Suprapubic skin (tissue), 4 donors: ENCODE measurements at regions not wholly inside any gene's neighbourhood (a gene's known extent, or its start where the extent isn't known, plus 50 kb on each side); places are given as distances from the start of the nearest gene placed in this dataset.

Experiments
- DNase-seq, 2 donors: peaks; one replicate each; pipeline ENCODE4 v3.0.0-alpha.2; 2019; ENCODE audit warnings: low spot score in 2 of 2
- H3K27ac ChIP-seq: fragments of 200-600 bp; sonication (generic); one replicate; pipeline ENCODE4 v1.5.1; 2019
- H3K27me3 ChIP-seq: fragments of 200-600 bp; sonication (generic); one replicate; pipeline ENCODE4 v1.5.1; 2019
- H3K36me3 ChIP-seq: fragments of 200-600 bp; sonication (generic); one replicate; pipeline ENCODE4 v1.5.1; 2019
- H3K4me1 ChIP-seq: fragments of 200-600 bp; sonication (generic); one replicate; pipeline ENCODE4 v1.5.1; 2019
- H3K4me3 ChIP-seq: fragments of 200-600 bp; sonication (generic); one replicate; pipeline ENCODE4 v1.5.1; 2019; ENCODE audit warnings: mild to moderate bottlenecking
- H3K9me3 ChIP-seq: fragments of 200-600 bp; sonication (generic); one replicate; pipeline ENCODE4 v1.5.1; 2019
- EP300 ChIP-seq: sonication (generic); formaldehyde crosslinking; IDR thresholded peaks from one replicate; pipeline ENCODE4 v1.6.1; 2017; ENCODE audit warnings: antibody characterized with exemption
- POLR2A ChIP-seq, 2 donors: fragments of 450-650 bp; IDR thresholded peaks; one replicate each; pipeline ENCODE4 v1.6.1; 2017; ENCODE audit warnings: antibody characterized with exemption in 2 of 2, mild to moderate bottlenecking in 2 of 2, moderate library complexity in 2 of 2
- POLR2AphosphoS5 ChIP-seq, 3 donors: sonication (generic); formaldehyde crosslinking; IDR thresholded peaks; one replicate each; pipeline ENCODE4 v1.6.1; 2017; ENCODE audit warnings: antibody characterized with exemption in 3 of 3
- WGBS: methylation state at CpG from one replicate; pipeline ENCODE4 v1.1.5; 2018; 5-methylcytosine and 5-hydroxymethylcytosine counted together
- TF ChIP-seq, protein P1 (sequence below), 2 donors: fragments of 200-600 bp in 1 of 2; fragments of 450-650 bp in 1 of 2; sonication (generic) in 1 of 2; IDR thresholded peaks; one replicate each; pipeline ENCODE4 v1.5.1; 2016 to 2019; ENCODE audit warnings: antibody characterized with exemption in 2 of 2, mild to moderate bottlenecking in 1 of 2, moderate library complexity in 1 of 2

DNA sequence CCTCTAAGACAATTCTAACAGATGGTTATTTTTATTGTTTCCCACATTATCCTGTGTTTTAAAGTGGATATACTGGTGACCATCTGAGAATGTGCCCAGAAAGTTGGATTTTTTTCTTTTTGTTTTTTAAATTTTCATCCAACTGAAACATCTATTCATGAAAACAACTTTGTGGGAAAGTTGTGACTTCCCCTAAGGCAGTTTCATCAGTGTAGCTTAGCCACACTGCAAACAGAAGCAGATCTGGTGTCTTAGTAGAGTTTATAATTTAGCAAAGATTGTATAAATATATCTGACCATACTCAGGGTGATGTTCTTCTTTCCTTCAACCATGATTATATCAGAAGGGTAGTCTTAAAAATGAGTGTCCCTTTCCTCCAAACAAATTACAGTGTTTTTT lies 1241.3 kb downstream of the MAT2B start:
- Histone ChIP-seq H3K4me1 (no peaks in the 10 kb centered on the region), H3K27me3 (no peaks in the 10 kb centered on the region), H3K27ac (no peak overlapping the region), H3K9me3 (no peaks in the 10 kb centered on the region), H3K36me3 (no peaks in the 10 kb centered on the region), H3K4me3 (no peak overlapping the region)
- no peak for TF ChIP-seq POLR2AphosphoS5 (IDR thresholded peaks at IDR 0.05)
- TF ChIP-seq POLR2A (IDR thresholded peaks at IDR 0.05), result no peak
- DNase-seq, result no peak

DNA sequence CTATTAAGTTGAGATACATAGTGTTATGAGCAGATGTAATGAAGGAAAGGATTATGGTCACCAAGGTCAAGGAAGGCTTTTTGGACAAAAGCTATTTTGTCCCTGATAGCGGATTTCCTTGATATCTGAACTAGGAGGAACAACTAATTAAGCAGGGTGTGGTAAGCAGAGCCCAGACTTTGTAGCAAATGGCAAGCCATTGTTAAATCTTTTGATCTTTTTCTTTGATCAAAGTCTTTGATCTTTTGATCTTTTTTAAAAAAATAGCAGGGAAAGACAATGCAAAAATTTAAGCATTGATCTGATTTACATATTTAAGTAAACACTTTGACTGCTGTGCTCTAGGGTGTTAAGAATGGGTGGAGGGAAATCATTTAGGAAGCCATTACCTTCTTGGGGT lies 1242.0 kb downstream of the MAT2B start:
- Histone ChIP-seq H3K27me3 (no peaks in the 10 kb centered on the region), H3K4me1 (no peaks in the 10 kb centered on the region), H3K27ac (no peak overlapping the region), H3K4me3 (no peak overlapping the region), H3K36me3 (no peaks in the 10 kb centered on the region), H3K9me3 (no peaks in the 10 kb centered on the region)
- WGBS, result 60% methylated on average over 1 of the region's 1 CpG
- no peak for DNase-seq
- TF ChIP-seq EP300 (no peak), POLR2AphosphoS5 (IDR thresholded peaks at IDR 0.05) (no peak)

DNA sequence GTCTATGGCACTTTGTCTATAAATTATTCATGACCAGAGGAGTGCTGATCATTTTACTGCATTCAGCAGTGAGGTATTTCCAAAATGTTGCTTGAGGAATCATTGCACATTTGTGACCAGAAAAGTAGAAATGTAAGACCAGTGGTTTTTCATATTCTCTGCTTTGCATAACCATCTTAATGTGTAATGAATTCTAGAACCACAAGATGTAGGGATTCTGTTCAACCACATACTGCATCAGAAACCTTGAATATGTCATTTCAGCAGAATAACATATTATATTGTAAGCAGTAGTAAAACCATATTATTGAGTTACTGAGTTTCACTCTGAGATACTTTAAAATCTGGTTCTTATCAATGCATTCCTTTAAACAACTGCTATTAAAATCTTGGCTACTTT lies 1243.4 kb downstream of the MAT2B start:
- Histone ChIP-seq H3K27ac (no peak overlapping the region), H3K4me1 (no peaks in the 10 kb centered on the region), H3K4me3 (no peak overlapping the region), H3K27me3 (no peaks in the 10 kb centered on the region), H3K36me3 (no peaks in the 10 kb centered on the region), H3K9me3 (no peaks in the 10 kb centered on the region)
- no peak for DNase-seq
- TF ChIP-seq POLR2A (IDR thresholded peaks at IDR 0.05) (no peak), POLR2AphosphoS5 (IDR thresholded peaks at IDR 0.05) (no peak), EP300 (no peak)
- TF ChIP-seq, protein P1, sequence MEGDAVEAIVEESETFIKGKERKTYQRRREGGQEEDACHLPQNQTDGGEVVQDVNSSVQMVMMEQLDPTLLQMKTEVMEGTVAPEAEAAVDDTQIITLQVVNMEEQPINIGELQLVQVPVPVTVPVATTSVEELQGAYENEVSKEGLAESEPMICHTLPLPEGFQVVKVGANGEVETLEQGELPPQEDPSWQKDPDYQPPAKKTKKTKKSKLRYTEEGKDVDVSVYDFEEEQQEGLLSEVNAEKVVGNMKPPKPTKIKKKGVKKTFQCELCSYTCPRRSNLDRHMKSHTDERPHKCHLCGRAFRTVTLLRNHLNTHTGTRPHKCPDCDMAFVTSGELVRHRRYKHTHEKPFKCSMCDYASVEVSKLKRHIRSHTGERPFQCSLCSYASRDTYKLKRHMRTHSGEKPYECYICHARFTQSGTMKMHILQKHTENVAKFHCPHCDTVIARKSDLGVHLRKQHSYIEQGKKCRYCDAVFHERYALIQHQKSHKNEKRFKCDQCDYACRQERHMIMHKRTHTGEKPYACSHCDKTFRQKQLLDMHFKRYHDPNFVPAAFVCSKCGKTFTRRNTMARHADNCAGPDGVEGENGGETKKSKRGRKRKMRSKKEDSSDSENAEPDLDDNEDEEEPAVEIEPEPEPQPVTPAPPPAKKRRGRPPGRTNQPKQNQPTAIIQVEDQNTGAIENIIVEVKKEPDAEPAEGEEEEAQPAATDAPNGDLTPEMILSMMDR (IDR thresholded peaks at IDR 0.05), result no peak

DNA sequence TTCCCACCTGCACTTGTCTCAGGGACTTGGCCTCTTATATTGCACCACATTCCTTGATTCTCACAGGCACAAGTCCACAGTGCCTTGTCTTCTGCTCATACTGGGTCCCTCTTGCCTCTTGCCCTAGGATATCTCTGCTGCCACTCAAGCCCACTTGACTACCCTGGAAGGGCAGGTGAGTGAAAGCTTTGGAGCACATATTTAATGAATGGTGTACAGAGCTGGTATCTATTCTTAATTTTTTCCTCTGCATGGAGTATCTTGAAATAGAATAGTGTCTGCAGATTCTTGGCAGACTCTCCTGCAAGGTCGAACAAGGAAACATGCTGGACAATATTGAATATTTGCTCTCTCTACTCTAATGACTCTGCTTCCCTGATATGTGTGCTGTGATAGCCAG lies 1248.0 kb downstream of the MAT2B start:
- H3K4me1 ChIP-seq, result no peaks in the 10 kb centered on the region
- TF ChIP-seq EP300 (no peak), POLR2A (IDR thresholded peaks at IDR 0.05) (no peak)
- no peak overlapping the region for H3K27ac ChIP-seq
- no peak overlapping the region for H3K4me3 ChIP-seq
- WGBS, result 67% methylated on average over 1 of the region's 1 CpG
- DNase-seq, result no peak
- no peaks in the 10 kb centered on the region for H3K27me3 ChIP-seq
- no peaks in the 10 kb centered on the region for H3K36me3 ChIP-seq
- H3K9me3 ChIP-seq, result no peaks in the 10 kb centered on the region

DNA sequence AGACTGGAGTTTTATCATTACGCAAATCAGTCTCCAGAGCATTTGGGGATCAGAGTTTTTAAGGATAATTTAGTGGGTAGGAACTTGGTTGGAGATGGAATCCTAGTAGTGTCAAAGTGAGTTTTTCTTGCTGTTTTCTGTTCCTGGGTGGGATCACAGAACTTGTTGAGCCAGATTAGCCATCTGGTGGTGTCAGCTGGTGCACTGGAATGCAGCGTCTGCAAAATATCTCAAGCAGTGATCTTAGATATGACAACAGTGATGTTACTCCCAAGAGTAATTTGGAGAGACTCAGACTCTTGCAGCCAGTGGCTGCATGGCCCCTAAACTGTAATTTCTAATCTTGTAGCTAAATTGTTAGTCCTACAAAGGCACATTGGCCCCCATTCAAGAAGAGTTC lies 1257.8 kb downstream of the MAT2B start:
- Histone ChIP-seq H3K27ac (no peak overlapping the region), H3K4me3 (no peak overlapping the region), H3K9me3 (no peaks in the 10 kb centered on the region), H3K36me3 (no peaks in the 10 kb centered on the region), H3K27me3 (no peaks in the 10 kb centered on the region), H3K4me1 (no peaks in the 10 kb centered on the region)
- no peak for TF ChIP-seq EP300
- TF ChIP-seq POLR2AphosphoS5 (IDR thresholded peaks at IDR 0.05), result no peak
- TF ChIP-seq POLR2A (IDR thresholded peaks at IDR 0.05), result no peak
- TF ChIP-seq, protein P1 (IDR thresholded peaks at IDR 0.05), result no peak
- DNase-seq, result no peak
- 53% methylated on average over 2 of the region's 2 CpGs for WGBS

DNA sequence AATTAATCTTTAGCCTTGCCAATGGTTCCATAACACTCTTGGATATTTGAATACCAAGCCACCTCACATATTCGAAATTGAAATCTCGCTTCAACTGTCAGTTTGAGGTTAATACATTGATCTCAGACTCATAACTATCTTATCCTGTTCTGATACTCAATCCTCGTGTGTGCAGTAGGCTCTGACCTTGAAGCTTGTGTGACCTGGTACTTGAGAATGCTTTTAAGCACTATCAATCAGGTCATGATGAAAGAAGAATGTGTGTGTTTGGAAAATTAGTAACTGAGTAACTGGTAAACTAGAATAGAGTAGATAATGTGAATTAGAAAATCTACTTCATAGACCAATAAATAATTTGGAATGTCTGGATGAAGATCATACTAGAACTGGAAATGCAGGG lies 1266.7 kb downstream of the MAT2B start:
- WGBS, result 81% methylated on average over 3 of the region's 3 CpGs
- no peak for DNase-seq
- H3K9me3 ChIP-seq, result no peaks in the 10 kb centered on the region

DNA sequence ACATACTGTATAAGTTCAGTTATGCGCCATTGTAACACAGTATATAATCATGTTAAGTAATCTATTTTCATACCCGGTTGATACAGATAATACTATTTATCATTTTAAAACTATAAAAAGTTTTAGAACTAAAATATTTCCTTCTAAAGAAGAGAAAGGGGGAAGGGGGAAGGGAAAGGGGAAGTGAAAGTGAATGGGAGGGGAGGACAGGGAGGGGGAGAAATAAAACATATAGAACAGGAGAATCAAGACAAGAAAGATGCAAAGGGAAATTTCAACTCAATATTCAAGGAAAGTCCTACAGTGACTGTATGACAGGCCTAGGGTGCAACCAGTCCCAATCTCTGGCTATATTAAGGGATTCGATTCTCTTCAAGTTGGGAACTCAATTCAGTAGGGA lies 1278.8 kb downstream of the MAT2B start:
- WGBS, result 79% methylated on average over 3 of the region's 3 CpGs
- Histone ChIP-seq H3K27ac (no peak overlapping the region), H3K9me3 (no peaks in the 10 kb centered on the region), H3K36me3 (no peaks in the 10 kb centered on the region), H3K4me1 (no peaks in the 10 kb centered on the region), H3K27me3 (no peaks in the 10 kb centered on the region), H3K4me3 (no peak overlapping the region)
- TF ChIP-seq, protein P1 (IDR thresholded peaks at IDR 0.05), result no peak
- TF ChIP-seq EP300, result no peak
- TF ChIP-seq POLR2A (IDR thresholded peaks at IDR 0.05), result no peak
- TF ChIP-seq POLR2AphosphoS5 (IDR thresholded peaks at IDR 0.05), result no peak
- no peak for DNase-seq

More for the DNA sequence above, 1266.7 kb downstream of the MAT2B start:
- Histone ChIP-seq H3K36me3 (no peaks in the 10 kb centered on the region), H3K4me1 (no peaks in the 10 kb centered on the region), H3K27ac (no peak overlapping the region), H3K27me3 (no peaks in the 10 kb centered on the region), H3K4me3 (no peak overlapping the region)
- TF ChIP-seq POLR2A (IDR thresholded peaks at IDR 0.05) (no peak), EP300 (no peak), POLR2AphosphoS5 (IDR thresholded peaks at IDR 0.05) (no peak)
- TF ChIP-seq, protein P1 (IDR thresholded peaks at IDR 0.05), result no peak
